Esophagus squamous epithelium (tissue), 5 donors: ENCODE measurements at regions not wholly inside any gene's neighbourhood (a gene's known extent, or its start where the extent isn't known, plus 50 kb on each side); places are given as distances from the start of the nearest gene placed in this dataset.
"Not testable (repeated sequence)": the region's sequence is repeated elsewhere in the genome, so short reads cannot be mapped to it uniquely, and the experiment has no call there.

ENCODE experiments used
- DNase-seq: peaks from one replicate; lab custom pipeline; 2025; lab: John Stamatoyannopoulos, UW
- H3K27ac ChIP-seq, 4 donors: fragments of 200-600 bp; sonication (generic); one replicate each; pipeline ENCODE4 v1.5.1; 2016 to 2019; ENCODE audit warnings: mild to moderate bottlenecking in 1 of 4
- H3K27me3 ChIP-seq, 4 donors: fragments of 200-600 bp; sonication (generic); 1 replicate in 3 of 4; 2 replicates in 1 of 4; pipeline versions ENCODE4 v1.5.1 to v1.6.0; 2017 to 2021; ENCODE audit warnings: antibody characterized with exemption in 1 of 4
- H3K36me3 ChIP-seq, 3 donors: fragments of 200-600 bp; sonication (generic); one replicate each; pipeline ENCODE4 v1.5.1; 2016 to 2019
- H3K4me1 ChIP-seq, 3 donors: fragments of 200-600 bp; sonication (generic); one replicate each; pipeline ENCODE4 v1.5.1; 2017 to 2019
- H3K4me3 ChIP-seq, 4 donors: fragments of 200-600 bp; sonication (generic); 1 replicate in 3 of 4; 2 replicates in 1 of 4; pipeline ENCODE4 v1.5.1; 2016 to 2019; ENCODE audit warnings: mild to moderate bottlenecking in 2 of 4, moderate library complexity in 1 of 4
- H3K9me3 ChIP-seq, 3 donors: fragments of 200-600 bp; sonication (generic); one replicate each; pipeline ENCODE4 v1.5.1; 2016 to 2019
- CTCF ChIP-seq, 6 experiments: fragments of 450-650 bp in 4 of 6; fragments of 200-600 bp in 2 of 6; sonication (generic) in 2 of 6; IDR thresholded peaks; one replicate each; pipeline ENCODE4 v1.5.1; 2016 to 2019; ENCODE audit warnings: antibody characterized with exemption in 6 of 6, mild to moderate bottlenecking in 4 of 6, moderate library complexity in 4 of 6
- POLR2A ChIP-seq, 4 donors: fragments of 450-650 bp; IDR thresholded peaks; one replicate each; pipeline ENCODE4 v1.6.1; 2017; ENCODE audit warnings: antibody characterized with exemption in 4 of 4, mild to moderate bottlenecking in 4 of 4, moderate library complexity in 3 of 4
- WGBS, 2 donors: methylation state at CpG; one replicate each; pipeline ENCODE4 v1.1.5; 2018; 5-methylcytosine and 5-hydroxymethylcytosine counted together
- intact Hi-C: fragments of 100-400 bp; cut with DNase I; formaldehyde crosslinking; loops from one replicate; pipeline ENCODE4 v1.15.0; 2022
- donor health status: DM: yes; HTN: yes; CAD: no.

- Histone ChIP-seq H3K4me3 (no peak overlapping the region), H3K4me1 (peaks cover 0 to 24% (median 4%) of the 10 kb centered on the region in 3 donors), H3K27ac (no peak overlapping the region), H3K9me3 (no peaks in the 10 kb centered on the region), H3K27me3 (no peaks in the 10 kb centered on the region), H3K36me3 (no peaks in the 10 kb centered on the region)
- intact Hi-C loops = no loop called here
- no peak for DNase-seq
- TF ChIP-seq CTCF (IDR thresholded peaks at IDR 0.05) (no peak), POLR2A (IDR thresholded peaks at IDR 0.05) (no peak)
- WGBS, 2 donors = 90 to 92% methylated on average over 16 of the region's 16 CpGs
These were observed 213.5 kb upstream of the IRF2BP2 start for GRCh38 chr1:234823191-234824176.

- Histone ChIP-seq H3K4me1 (peaks cover 0 to 30% (median 0%) of the 10 kb centered on the region in 3 donors), H3K27ac (no peak overlapping the region), H3K4me3 (no peak overlapping the region), H3K9me3 (no peaks in the 10 kb centered on the region), H3K36me3 (no peaks in the 10 kb centered on the region), H3K27me3 (no peaks in the 10 kb centered on the region)
- 89% methylated on average over 4 to 6 of the region's 6 CpGs for WGBS, 2 donors
- no peak for TF ChIP-seq CTCF (IDR thresholded peaks at IDR 0.05)
- intact Hi-C loops = no loop called here
- DNase-seq = no peak
These were observed 211.9 kb upstream of the IRF2BP2 start for GRCh38 chr1:234821840-234822239.

GRCh38 chr1:234820597-234820996, 210.6 kb upstream of the IRF2BP2 start:
- Histone ChIP-seq H3K36me3 (no peaks in the 10 kb centered on the region), H3K27me3 (no peaks in the 10 kb centered on the region), H3K4me3 (no peak overlapping the region), H3K27ac (no peak overlapping the region), H3K9me3 (no peaks in the 10 kb centered on the region), H3K4me1 (peaks cover 0 to 23% (median 0%) of the 10 kb centered on the region in 3 donors)
- intact Hi-C loops = no loop called here
- TF ChIP-seq POLR2A (IDR thresholded peaks at IDR 0.05) = no peak
- TF ChIP-seq CTCF (IDR thresholded peaks at IDR 0.05) = no peak
- 73 to 79% methylated on average over 1 of the region's 1 CpG for WGBS, 2 donors
- DNase-seq = no peak

GRCh38 chr1:234819845-234820244, 209.9 kb upstream of the IRF2BP2 start:
- DNase-seq, H3K9me3 ChIP-seq: not testable (repeated sequence)
- H3K4me1 ChIP-seq = peaks cover 0 to 16% (median 0%) of the 10 kb centered on the region in 3 donors

GRCh38 chr1:234818040-234818387, 208.0 kb upstream of the IRF2BP2 start:
- H3K36me3 ChIP-seq, H3K27me3 ChIP-seq, H3K9me3 ChIP-seq, intact Hi-C loops, H3K4me3 ChIP-seq, DNase-seq: not testable (repeated sequence)
- peak overlapping the region; percentile 24 to 78 (median 60) for H3K27ac ChIP-seq
- peaks cover 0 to 16% (median 0%) of the 10 kb centered on the region in 3 donors for H3K4me1 ChIP-seq
- no CpG with 5 or more reads among the region's 5 CpGs for WGBS, 2 donors

More at GRCh38 chr1:234819845-234820244, 209.9 kb upstream of the IRF2BP2 start:
- H3K36me3 ChIP-seq, intact Hi-C loops, H3K4me3 ChIP-seq, H3K27ac ChIP-seq, H3K27me3 ChIP-seq: not testable (repeated sequence)
- WGBS, 2 donors = 93% methylated on average over 2 of the region's 7 CpGs; no CpG with 5 or more reads in 1 of the 2 donors

- intact Hi-C loops, DNase-seq, H3K36me3 ChIP-seq, H3K4me3 ChIP-seq, H3K27me3 ChIP-seq, H3K9me3 ChIP-seq: not testable (repeated sequence)
- peak overlapping the region; percentile 24 to 78 (median 60) for H3K27ac ChIP-seq
- WGBS, 2 donors = 55 to 64% methylated on average over 6 to 8 of the region's 11 CpGs
- H3K4me1 ChIP-seq = peaks cover 0 to 16% (median 0%) of the 10 kb centered on the region in 3 donors
These were observed 207.5 kb upstream of the IRF2BP2 start for GRCh38 chr1:234817313-234818039.

GRCh38 chr1:234816864-234817263, 206.9 kb upstream of the IRF2BP2 start:
- intact Hi-C loops, H3K27me3 ChIP-seq, H3K9me3 ChIP-seq, H3K4me3 ChIP-seq, H3K36me3 ChIP-seq, DNase-seq: not testable (repeated sequence)
- 50 to 60% methylated on average over 1 of the region's 7 CpGs for WGBS, 2 donors
- Histone ChIP-seq H3K27ac (peak overlapping the region; percentile 59 to 79 (median 76)), H3K4me1 (peaks cover 0 to 16% (median 0%) of the 10 kb centered on the region in 3 donors)

- H3K27me3 ChIP-seq, intact Hi-C loops, H3K9me3 ChIP-seq, H3K36me3 ChIP-seq, DNase-seq: not testable (repeated sequence)
- Histone ChIP-seq H3K27ac (peak overlapping the region; percentile 59 to 79 (median 76)), H3K4me1 (peaks cover 0 to 16% (median 0%) of the 10 kb centered on the region in 3 donors), H3K4me3 (peak overlapping the region in 1 of 4 donors; percentile 23)
- 40 to 43% methylated on average over 1 to 4 of the region's 26 CpGs for WGBS, 2 donors
These were observed 206.3 kb upstream of the IRF2BP2 start for GRCh38 chr1:234816186-234816851.

- intact Hi-C loops, H3K27me3 ChIP-seq, DNase-seq, H3K36me3 ChIP-seq, H3K9me3 ChIP-seq, H3K4me3 ChIP-seq: not testable (repeated sequence)
- H3K27ac ChIP-seq = peak overlapping the region in 3 of 4 donors; percentile 65 to 73 (median 65)
- H3K4me1 ChIP-seq = peaks cover 0 to 16% (median 0%) of the 10 kb centered on the region in 3 donors
- WGBS, 2 donors = 63% methylated on average over 4 to 6 of the region's 7 CpGs
These were observed 205.4 kb upstream of the IRF2BP2 start for GRCh38 chr1:234815295-234815815.
